ENCODE measurements at regions not wholly inside any gene's neighbourhood (a gene's known extent, or its start where the extent isn't known, plus 50 kb on each side); places are given as distances from the start of the nearest gene placed in this dataset.

GRCh38 chr14:48247977-48248376 is 572.6 kb upstream of the MDGA2 start:
- Histone ChIP-seq H3K9me3 (ENCODE audit: insufficient read depth, low read depth) (no peaks in the 10 kb centered on the region), H3F3A (ENCODE audit: insufficient read depth, low read depth) (no peaks in the 10 kb centered on the region), H3K27me3 (ENCODE audit: insufficient read depth, low read depth) (no peaks in the 10 kb centered on the region), H4K20me1 (ENCODE audit: insufficient read depth) (no peaks in the 10 kb centered on the region), H3K4me3 (no peak overlapping the region), H3K4me1 (replicated peaks; ENCODE audit: insufficient read depth) (no peaks in the 10 kb centered on the region), H2AFZ (no peak overlapping the region), H3K79me2 (ENCODE audit: low read depth) (no peaks in the 10 kb centered on the region), H3K4me2 (no peak overlapping the region), H3K36me3 (ENCODE audit: low read depth) (no peaks in the 10 kb centered on the region), H3K27ac (no peak overlapping the region), H3K9me2 (ENCODE audit: insufficient read depth) (no peaks in the 10 kb centered on the region)
- intact Hi-C loops (cut with micrococcal nuclease; ENCODE audit: unreplicated experiment), result loop anchor here (5.0 kb wide), 1 partner anchor 216 kb away; no protein-coding TSS in a partner anchor
- ChIA-PET CTCF (no interaction called here), POLR2A (ENCODE audit: unreplicated experiment) (no interaction called here)
- no peak for TF ChIP-seq EZH2 (IDR thresholded peaks at IDR 0.05; ENCODE audit: low read depth)
- TF ChIP-seq CTCF (conservative IDR thresholded peaks at IDR 0.05), result no peak
- no peak for DNase-seq
- BruUV-seq (replicated peaks), result no TSS peak

- Histone ChIP-seq H3K27me3 (ENCODE audit: insufficient read depth, low read depth) (no peaks in the 10 kb centered on the region), H3F3A (ENCODE audit: insufficient read depth, low read depth) (no peaks in the 10 kb centered on the region), H3K79me2 (ENCODE audit: low read depth) (no peaks in the 10 kb centered on the region), H4K20me1 (ENCODE audit: insufficient read depth) (no peaks in the 10 kb centered on the region), H3K9me2 (ENCODE audit: insufficient read depth) (no peaks in the 10 kb centered on the region), H2AFZ (no peak overlapping the region), H3K36me3 (ENCODE audit: low read depth) (no peaks in the 10 kb centered on the region), H3K9me3 (ENCODE audit: insufficient read depth, low read depth) (no peaks in the 10 kb centered on the region), H3K27ac (no peak overlapping the region), H3K4me3 (no peak overlapping the region), H3K4me2 (no peak overlapping the region), H3K4me1 (replicated peaks; ENCODE audit: insufficient read depth) (no peaks in the 10 kb centered on the region)
- ChIA-PET POLR2A (ENCODE audit: unreplicated experiment) (no interaction called here), CTCF (no interaction called here)
- intact Hi-C loops (cut with micrococcal nuclease; ENCODE audit: unreplicated experiment), result no loop called here
- BruUV-seq (replicated peaks), result no TSS peak
- no peak for TF ChIP-seq CTCF (conservative IDR thresholded peaks at IDR 0.05)
- no peak for TF ChIP-seq EZH2 (IDR thresholded peaks at IDR 0.05; ENCODE audit: low read depth)
- DNase-seq, result no peak
These were observed 568.5 kb upstream of the MDGA2 start for GRCh38 chr14:48243900-48244299.

GRCh38 chr14:48229091-48229490 is 553.7 kb upstream of the MDGA2 start:
- POLR2A ChIA-PET (ENCODE audit: unreplicated experiment), result no interaction called here
- H3K9me2 ChIP-seq (ENCODE audit: insufficient read depth), result no peaks in the 10 kb centered on the region
- H4K20me1 ChIP-seq (ENCODE audit: insufficient read depth), result no peaks in the 10 kb centered on the region
- no peak for DNase-seq
- intact Hi-C loops (cut with micrococcal nuclease; ENCODE audit: unreplicated experiment), result no loop called here
- H3K79me2 ChIP-seq (ENCODE audit: low read depth), result no peaks in the 10 kb centered on the region
- no peak overlapping the region for H3K4me2 ChIP-seq
- no TSS peak for BruUV-seq (replicated peaks)
- H2AFZ ChIP-seq, result no peak overlapping the region
- no peaks in the 10 kb centered on the region for H3F3A ChIP-seq (ENCODE audit: insufficient read depth, low read depth)
- H3K4me1 ChIP-seq (replicated peaks; ENCODE audit: insufficient read depth), result no peaks in the 10 kb centered on the region
- no peaks in the 10 kb centered on the region for H3K36me3 ChIP-seq (ENCODE audit: low read depth)
- TF ChIP-seq EZH2 (IDR thresholded peaks at IDR 0.05; ENCODE audit: low read depth), result no peak
- no peak for TF ChIP-seq CTCF (conservative IDR thresholded peaks at IDR 0.05)
- H3K4me3 ChIP-seq, result no peak overlapping the region
- H3K9me3 ChIP-seq (ENCODE audit: insufficient read depth, low read depth), result no peaks in the 10 kb centered on the region
- CTCF ChIA-PET, result no interaction called here
- no peak overlapping the region for H3K27ac ChIP-seq
- H3K27me3 ChIP-seq (ENCODE audit: insufficient read depth, low read depth), result no peaks in the 10 kb centered on the region

Measured in PC-9 (cell line).